Esophagus muscularis mucosa (tissue), 4 donors: ENCODE measurements at regions not wholly inside any gene's neighbourhood (a gene's known extent, or its start where the extent isn't known, plus 50 kb on each side); places are given as distances from the start of the nearest gene placed in this dataset.

Experiments
- DNase-seq: peaks from one replicate; pipeline ENCODE4 v3.0.0-alpha.2; 2017; ENCODE audit errors: extremely low spot score
- H3K27ac ChIP-seq, 4 donors: fragments of 200-600 bp; sonication (generic); replicated peaks in 1 of 4; 1 replicate in 3 of 4; 2 replicates in 1 of 4; pipeline ENCODE4 v1.5.1; 2016 to 2019; ENCODE audit warnings: mild to moderate bottlenecking in 1 of 4
- H3K27me3 ChIP-seq, 4 donors: fragments of 200-600 bp; sonication (generic); one replicate each; pipeline versions ENCODE4 v1.5.1 to v1.6.0; 2016 to 2019
- H3K36me3 ChIP-seq, 4 donors: fragments of 200-600 bp; sonication (generic); one replicate each; pipeline ENCODE4 v1.5.1; 2016 to 2019
- H3K4me1 ChIP-seq, 4 donors: fragments of 200-600 bp; sonication (generic); one replicate each; pipeline ENCODE4 v1.5.1; 2016 to 2019
- H3K4me3 ChIP-seq, 4 donors: fragments of 200-600 bp; sonication (generic); 1 replicate in 2 of 4; 2 replicates in 2 of 4; pipeline ENCODE4 v1.5.1; 2016 to 2019; ENCODE audit warnings: mild to moderate bottlenecking in 4 of 4, moderate library complexity in 1 of 4
- H3K9me3 ChIP-seq, 4 donors: fragments of 200-600 bp; sonication (generic); 1 replicate in 3 of 4; 2 replicates in 1 of 4; pipeline ENCODE4 v1.5.1; 2016 to 2019
- EP300 ChIP-seq: sonication (generic); formaldehyde crosslinking; IDR thresholded peaks from one replicate; pipeline ENCODE4 v1.6.1; 2017; ENCODE audit warnings: antibody characterized with exemption
- POLR2A ChIP-seq: fragments of 450-650 bp; IDR thresholded peaks from one replicate; pipeline ENCODE4 v1.6.1; 2017; ENCODE audit warnings: antibody characterized with exemption, moderate library complexity, mild to moderate bottlenecking, low read depth
- POLR2AphosphoS5 ChIP-seq, 2 donors: sonication (generic); formaldehyde crosslinking; IDR thresholded peaks; one replicate each; pipeline ENCODE4 v1.6.1; 2017; ENCODE audit warnings: antibody characterized with exemption in 2 of 2
- WGBS: methylation state at CpG from one replicate; pipeline ENCODE4 v1.1.5; 2018; 5-methylcytosine and 5-hydroxymethylcytosine counted together
- intact Hi-C: fragments of 100-400 bp; cut with DNase I; formaldehyde crosslinking; loops from one replicate; pipeline ENCODE4 v1.15.1; 2023
- small RNA-seq, 3 donors: library from RNA; depleted of rRNA; stranded (forward); fragments of <200 nt; gene quantifications; one replicate each; pipeline ENCODE3, GENCODE V24; 2016
- TF ChIP-seq, protein P1 (sequence below), 3 experiments: fragments of 200-600 bp in 2 of 3; fragments of 450-650 bp in 1 of 3; sonication (generic) in 2 of 3; IDR thresholded peaks; one replicate each; pipeline ENCODE4 v1.5.1; 2017 to 2019; ENCODE audit warnings: antibody characterized with exemption in 3 of 3, mild to moderate bottlenecking in 2 of 3, moderate library complexity in 1 of 3

GRCh38 chr3:154482507-154482906 lies 52.5 kb upstream of the GPR149 start:
- intact Hi-C loops = no loop called here
- no peak for DNase-seq
- H3K27me3 ChIP-seq = peaks cover 0 to 10% (median 0%) of the 10 kb centered on the region in 4 donors
- H3K4me1 ChIP-seq = no peaks in the 10 kb centered on the region
- 82% methylated on average over 3 of the region's 3 CpGs for WGBS
- H3K9me3 ChIP-seq = no peaks in the 10 kb centered on the region
- no peak overlapping the region for H3K27ac ChIP-seq
- H3K36me3 ChIP-seq = no peaks in the 10 kb centered on the region
- H3K4me3 ChIP-seq = no peak overlapping the region
- no peak for TF ChIP-seq POLR2AphosphoS5 (IDR thresholded peaks at IDR 0.05)
- no peak for TF ChIP-seq EP300
- TF ChIP-seq, protein P1, sequence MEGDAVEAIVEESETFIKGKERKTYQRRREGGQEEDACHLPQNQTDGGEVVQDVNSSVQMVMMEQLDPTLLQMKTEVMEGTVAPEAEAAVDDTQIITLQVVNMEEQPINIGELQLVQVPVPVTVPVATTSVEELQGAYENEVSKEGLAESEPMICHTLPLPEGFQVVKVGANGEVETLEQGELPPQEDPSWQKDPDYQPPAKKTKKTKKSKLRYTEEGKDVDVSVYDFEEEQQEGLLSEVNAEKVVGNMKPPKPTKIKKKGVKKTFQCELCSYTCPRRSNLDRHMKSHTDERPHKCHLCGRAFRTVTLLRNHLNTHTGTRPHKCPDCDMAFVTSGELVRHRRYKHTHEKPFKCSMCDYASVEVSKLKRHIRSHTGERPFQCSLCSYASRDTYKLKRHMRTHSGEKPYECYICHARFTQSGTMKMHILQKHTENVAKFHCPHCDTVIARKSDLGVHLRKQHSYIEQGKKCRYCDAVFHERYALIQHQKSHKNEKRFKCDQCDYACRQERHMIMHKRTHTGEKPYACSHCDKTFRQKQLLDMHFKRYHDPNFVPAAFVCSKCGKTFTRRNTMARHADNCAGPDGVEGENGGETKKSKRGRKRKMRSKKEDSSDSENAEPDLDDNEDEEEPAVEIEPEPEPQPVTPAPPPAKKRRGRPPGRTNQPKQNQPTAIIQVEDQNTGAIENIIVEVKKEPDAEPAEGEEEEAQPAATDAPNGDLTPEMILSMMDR (IDR thresholded peaks at IDR 0.05) = no peak
- no peak for TF ChIP-seq POLR2A

DNA sequence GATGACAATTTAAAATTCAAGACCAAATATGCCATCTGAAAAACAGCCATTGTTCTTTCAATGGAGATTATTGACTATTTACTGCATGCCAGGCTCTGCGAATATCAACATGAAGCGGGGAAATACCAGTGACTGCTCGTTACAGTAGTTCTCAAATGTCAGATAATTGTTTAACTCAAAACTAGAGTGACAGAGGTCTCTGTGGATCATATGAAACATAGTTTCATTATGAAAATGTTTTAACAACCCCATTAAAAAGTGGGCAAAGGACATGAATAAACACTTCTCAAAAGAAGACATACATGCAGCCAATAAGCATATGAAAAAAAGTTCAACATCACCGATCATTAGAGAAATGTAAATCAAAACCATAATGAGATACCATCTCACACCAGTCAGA lies 50.0 kb upstream of the GPR149 start:
- WGBS = 91% methylated on average over 4 of the region's 4 CpGs
- Histone ChIP-seq H3K4me3 (no peak overlapping the region), H3K27me3 (no peaks in the 10 kb centered on the region), H3K27ac (no peak overlapping the region), H3K36me3 (no peaks in the 10 kb centered on the region), H3K4me1 (no peaks in the 10 kb centered on the region), H3K9me3 (no peaks in the 10 kb centered on the region)
- TF ChIP-seq POLR2A = no peak
- no peak for TF ChIP-seq EP300
- no peak for TF ChIP-seq POLR2AphosphoS5 (IDR thresholded peaks at IDR 0.05)
- TF ChIP-seq, protein P1 (IDR thresholded peaks at IDR 0.05) = no peak
- DNase-seq = no peak
- intact Hi-C loops = no loop called here

Small RNAs in the stretch of these regions (small RNA-seq; reads per million reads assigned to genes)
- gene DYNLL1P5 = 0 reads per million in 3 donors
